Endodermal cell (in vitro differentiated cells): ENCODE measurements at regions not wholly inside any gene's neighbourhood (a gene's known extent, or its start where the extent isn't known, plus 50 kb on each side); places are given as distances from the start of the nearest gene placed in this dataset.

Experiments
- DNase-seq: peaks from one replicate; pipeline ENCODE4 v3.0.0-alpha.2; 2017
- H3K27ac ChIP-seq: 2 replicates; pipeline ENCODE4 v1.5.1; 2013; ENCODE audit warnings: mild to moderate bottlenecking, low read depth, low read length, moderate library complexity
- H3K27me3 ChIP-seq: 2 replicates; pipeline ENCODE4 v1.6.1; 2013; ENCODE audit warnings: mild to moderate bottlenecking, low read length, moderate library complexity; ENCODE audit not compliant: insufficient read depth, control insufficient read depth, poor library complexity, severe bottlenecking
- H3K36me3 ChIP-seq: 2 replicates; pipeline ENCODE4 v1.7.0; 2013; ENCODE audit warnings: mild to moderate bottlenecking, low read length, moderate library complexity; ENCODE audit not compliant: control insufficient read depth, insufficient read depth
- H3K4me1 ChIP-seq: one replicate; pipeline ENCODE4 v1.7.0; 2013; ENCODE audit warnings: low read length; ENCODE audit not compliant: control insufficient read depth, insufficient read depth
- H3K4me3 ChIP-seq: 2 replicates; pipeline ENCODE4 v1.5.1; 2013; ENCODE audit warnings: mild to moderate bottlenecking, low read length, moderate library complexity
- H3K9ac ChIP-seq: 2 replicates; pipeline ENCODE4 v1.6.1; 2013; ENCODE audit warnings: mild to moderate bottlenecking, low read length, moderate library complexity; ENCODE audit not compliant: poor library complexity, severe bottlenecking; ENCODE audit errors: extremely low read depth
- H3K9me3 ChIP-seq: 2 replicates; pipeline ENCODE4 v1.6.1; 2013; ENCODE audit warnings: mild to moderate bottlenecking, low read length, moderate library complexity; ENCODE audit not compliant: control insufficient read depth
- H3K27ac Mint-ChIP-seq: 2 replicates; pipeline ENCODE4 v1.8.0; 2020; ENCODE audit warnings: mixed read lengths
- H3K27me3 Mint-ChIP-seq: 2 replicates; pipeline ENCODE4 v1.8.0; 2021; ENCODE audit warnings: mild to moderate bottlenecking, mixed read lengths; ENCODE audit not compliant: insufficient read depth
- H3K36me3 Mint-ChIP-seq: 2 replicates; pipeline ENCODE4 v1.8.0; 2020; ENCODE audit warnings: low read depth, mixed read lengths
- H3K4me1 Mint-ChIP-seq: 2 replicates; pipeline ENCODE4 v1.8.0; 2020; ENCODE audit warnings: mixed read lengths
- H3K4me3 Mint-ChIP-seq: 2 replicates; pipeline ENCODE4 v1.8.0; 2020; ENCODE audit warnings: mild to moderate bottlenecking, moderate library complexity, mixed read lengths
- H3K9me3 Mint-ChIP-seq: 2 replicates; pipeline ENCODE4 v1.8.0; 2020; ENCODE audit warnings: mild to moderate bottlenecking, mixed read lengths
- CTCF ChIP-seq: fragments of 200-600 bp; sonication (generic); conservative IDR thresholded peaks from 2 replicates; pipeline ENCODE4 v1.5.0; 2021; ENCODE audit warnings: antibody characterized with exemption, mild to moderate bottlenecking
- WGBS, 2 experiments: methylation state at CpG; one replicate each; pipeline versions ENCODE4 v1.1.5 to v1.1.7; 2013; ENCODE audit warnings: missing lambda C conversion rate in 2 of 2, mixed read lengths in 1 of 2; ENCODE audit not compliant: insufficient coverage in 1 of 2, insufficient read length in 1 of 2; 5-methylcytosine and 5-hydroxymethylcytosine counted together

DNA sequence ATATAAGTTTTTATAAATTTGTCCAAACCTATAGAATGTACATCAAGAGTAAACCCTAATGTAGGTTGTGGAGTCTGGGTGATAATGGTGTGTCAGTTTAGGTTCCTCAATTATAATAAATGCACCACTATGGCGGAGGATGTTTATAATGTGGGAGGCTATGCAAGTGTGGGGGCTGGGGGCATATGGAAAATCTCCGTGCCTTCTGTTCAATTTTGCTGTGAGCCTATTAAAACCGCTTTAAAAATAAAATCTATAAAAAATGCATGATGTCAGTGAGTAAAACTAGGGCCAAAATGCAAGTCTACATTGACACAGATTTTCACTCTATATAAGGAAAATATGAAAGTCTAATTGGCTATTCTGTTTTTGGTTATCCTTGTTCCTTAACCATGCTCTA, 774.9 kb upstream of the ALCAM start:
- no peaks in the 10 kb centered on the region for H3K27me3 Mint-ChIP-seq
- H3K36me3 ChIP-seq = no peaks in the 10 kb centered on the region
- H3K4me3 Mint-ChIP-seq = no peak overlapping the region
- H3K27ac Mint-ChIP-seq = no peak overlapping the region
- H3K4me1 ChIP-seq = no peaks in the 10 kb centered on the region
- TF ChIP-seq CTCF = no peak
- no peaks in the 10 kb centered on the region for H3K27me3 ChIP-seq
- no peak overlapping the region for H3K4me3 ChIP-seq
- no peak overlapping the region for H3K9ac ChIP-seq
- no peaks in the 10 kb centered on the region for H3K9me3 ChIP-seq
- H3K9me3 Mint-ChIP-seq = no peaks in the 10 kb centered on the region
- DNase-seq = no peak
- no peak overlapping the region for H3K27ac ChIP-seq
- no peaks in the 10 kb centered on the region for H3K4me1 Mint-ChIP-seq
- WGBS, 2 experiments = 90 to 100% methylated on average over 1 to 3 of the region's 3 CpGs
- H3K36me3 Mint-ChIP-seq = no peaks in the 10 kb centered on the region

- 94 to 100% methylated on average over 1 to 2 of the region's 2 CpGs for WGBS, 2 experiments
- no peak overlapping the region for H3K4me3 ChIP-seq
- no peaks in the 10 kb centered on the region for H3K9me3 ChIP-seq
- no peak for DNase-seq
- H3K27ac ChIP-seq = no peak overlapping the region
- Mint-ChIP-seq H3K27me3 (no peaks in the 10 kb centered on the region), H3K4me3 (no peak overlapping the region), H3K4me1 (no peaks in the 10 kb centered on the region), H3K27ac (no peak overlapping the region), H3K36me3 (no peaks in the 10 kb centered on the region), H3K9me3 (no peaks in the 10 kb centered on the region)
- H3K36me3 ChIP-seq = no peaks in the 10 kb centered on the region
- H3K27me3 ChIP-seq = no peaks in the 10 kb centered on the region
- H3K4me1 ChIP-seq = no peaks in the 10 kb centered on the region
- TF ChIP-seq CTCF = no peak
- H3K9ac ChIP-seq = no peak overlapping the region
Observed at GRCh38 chr3:104594491-104594890, 772.2 kb upstream of the ALCAM start.

DNA sequence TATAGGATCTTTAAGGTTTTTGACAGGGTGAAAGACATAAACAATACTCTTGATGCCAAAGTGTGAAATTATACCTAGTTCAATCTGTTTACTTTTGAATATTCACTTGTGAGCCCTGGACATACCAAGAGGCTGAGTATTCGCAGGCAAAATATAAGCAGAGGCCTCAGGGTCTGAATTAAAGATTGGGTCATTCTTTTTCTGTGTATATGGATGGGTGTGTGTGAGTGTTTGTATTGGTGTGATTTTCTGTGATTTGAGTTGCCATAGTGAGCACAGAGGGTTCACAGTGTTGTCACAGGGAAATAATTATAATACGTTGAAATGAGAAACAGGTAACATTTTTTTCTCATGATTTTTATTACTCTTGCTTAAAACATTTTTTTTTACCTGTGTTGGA, 770.7 kb upstream of the ALCAM start:
- no peak for TF ChIP-seq CTCF
- WGBS, 2 experiments = 92% methylated on average over 1 of the region's 2 CpGs; no CpG with 5 or more reads in 1 of the 2 experiments
- Histone ChIP-seq H3K9ac (no peak overlapping the region), H3K9me3 (no peaks in the 10 kb centered on the region), H3K4me1 (no peaks in the 10 kb centered on the region), H3K4me3 (no peak overlapping the region), H3K36me3 (no peaks in the 10 kb centered on the region), H3K27ac (no peak overlapping the region), H3K27me3 (no peaks in the 10 kb centered on the region)
- Mint-ChIP-seq H3K4me3 (no peak overlapping the region), H3K27ac (no peak overlapping the region), H3K9me3 (no peaks in the 10 kb centered on the region), H3K4me1 (peaks cover 8% of the 10 kb centered on the region), H3K36me3 (no peaks in the 10 kb centered on the region), H3K27me3 (no peaks in the 10 kb centered on the region)
- no peak for DNase-seq
